ENCODE measurements at regions not wholly inside any gene's neighbourhood (a gene's known extent, or its start where the extent isn't known, plus 50 kb on each side); places are given as distances from the start of the nearest gene placed in this dataset.

GRCh38 chr2:51718881-51719280 lies 686.9 kb upstream of the NRXN1 start:
- H3K27ac Mint-ChIP-seq, result no peak overlapping the region
- no peak for DNase-seq
- no peak overlapping the region for H3K4me3 Mint-ChIP-seq
- H3K4me1 Mint-ChIP-seq (ENCODE audit: low read depth), result peaks cover 40% of the 10 kb centered on the region
- H3K27me3 Mint-ChIP-seq (ENCODE audit: insufficient read depth), result no peaks in the 10 kb centered on the region
- peaks cover 12% of the 10 kb centered on the region for H3K9me3 Mint-ChIP-seq
- peaks cover 4% of the 10 kb centered on the region; the same call in 1 of the 2 replicates for H3K36me3 Mint-ChIP-seq (ENCODE audit: low read depth)
- TF ChIP-seq, protein P1, sequence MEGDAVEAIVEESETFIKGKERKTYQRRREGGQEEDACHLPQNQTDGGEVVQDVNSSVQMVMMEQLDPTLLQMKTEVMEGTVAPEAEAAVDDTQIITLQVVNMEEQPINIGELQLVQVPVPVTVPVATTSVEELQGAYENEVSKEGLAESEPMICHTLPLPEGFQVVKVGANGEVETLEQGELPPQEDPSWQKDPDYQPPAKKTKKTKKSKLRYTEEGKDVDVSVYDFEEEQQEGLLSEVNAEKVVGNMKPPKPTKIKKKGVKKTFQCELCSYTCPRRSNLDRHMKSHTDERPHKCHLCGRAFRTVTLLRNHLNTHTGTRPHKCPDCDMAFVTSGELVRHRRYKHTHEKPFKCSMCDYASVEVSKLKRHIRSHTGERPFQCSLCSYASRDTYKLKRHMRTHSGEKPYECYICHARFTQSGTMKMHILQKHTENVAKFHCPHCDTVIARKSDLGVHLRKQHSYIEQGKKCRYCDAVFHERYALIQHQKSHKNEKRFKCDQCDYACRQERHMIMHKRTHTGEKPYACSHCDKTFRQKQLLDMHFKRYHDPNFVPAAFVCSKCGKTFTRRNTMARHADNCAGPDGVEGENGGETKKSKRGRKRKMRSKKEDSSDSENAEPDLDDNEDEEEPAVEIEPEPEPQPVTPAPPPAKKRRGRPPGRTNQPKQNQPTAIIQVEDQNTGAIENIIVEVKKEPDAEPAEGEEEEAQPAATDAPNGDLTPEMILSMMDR (IDR thresholded peaks at IDR 0.05), result no peak

GRCh38 chr2:51717312-51717711 lies 685.4 kb upstream of the NRXN1 start:
- Mint-ChIP-seq H3K4me3 (no peak overlapping the region; the same call in 1 of the 2 replicates), H3K9me3 (peaks cover 21% of the 10 kb centered on the region), H3K27ac (peak overlapping the region; percentile 16; the same call in 1 of the 2 replicates), H3K36me3 (ENCODE audit: low read depth) (peaks cover 10% of the 10 kb centered on the region), H3K27me3 (ENCODE audit: insufficient read depth) (no peaks in the 10 kb centered on the region), H3K4me1 (ENCODE audit: low read depth) (peaks cover 27% of the 10 kb centered on the region)
- DNase-seq, result peak; percentile 74
- TF ChIP-seq, protein P1 (IDR thresholded peaks at IDR 0.05), result no peak

DNA sequence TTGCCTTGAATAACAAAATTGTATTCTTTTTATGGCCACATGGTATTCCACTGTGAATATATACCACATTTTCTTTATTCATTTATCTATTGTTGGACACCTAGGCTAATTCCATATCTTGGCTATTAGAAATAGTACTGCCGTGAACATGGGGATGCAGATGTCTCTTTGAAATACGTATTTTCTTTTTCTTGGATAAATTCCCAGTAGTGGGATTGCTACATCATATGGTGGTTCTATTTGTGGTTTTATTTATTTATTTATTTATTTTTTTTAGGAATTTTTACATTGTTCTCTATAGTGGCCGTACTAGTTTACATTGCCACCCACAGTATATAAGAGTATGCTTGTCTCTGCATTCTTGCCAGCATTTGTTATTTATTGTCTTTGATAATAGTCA lies 679.8 kb upstream of the NRXN1 start:
- no peaks in the 10 kb centered on the region for H3K27me3 Mint-ChIP-seq (ENCODE audit: insufficient read depth)
- no peak overlapping the region for H3K4me3 Mint-ChIP-seq
- peaks cover 10% of the 10 kb centered on the region; the same call in 1 of the 2 replicates for H3K4me1 Mint-ChIP-seq (ENCODE audit: low read depth)
- H3K36me3 Mint-ChIP-seq (ENCODE audit: low read depth), result peaks cover 10% of the 10 kb centered on the region
- no peak overlapping the region for H3K27ac Mint-ChIP-seq
- TF ChIP-seq, protein P1 (IDR thresholded peaks at IDR 0.05), result no peak
- H3K9me3 Mint-ChIP-seq, result peaks cover 28% of the 10 kb centered on the region
- no peak for DNase-seq

DNA sequence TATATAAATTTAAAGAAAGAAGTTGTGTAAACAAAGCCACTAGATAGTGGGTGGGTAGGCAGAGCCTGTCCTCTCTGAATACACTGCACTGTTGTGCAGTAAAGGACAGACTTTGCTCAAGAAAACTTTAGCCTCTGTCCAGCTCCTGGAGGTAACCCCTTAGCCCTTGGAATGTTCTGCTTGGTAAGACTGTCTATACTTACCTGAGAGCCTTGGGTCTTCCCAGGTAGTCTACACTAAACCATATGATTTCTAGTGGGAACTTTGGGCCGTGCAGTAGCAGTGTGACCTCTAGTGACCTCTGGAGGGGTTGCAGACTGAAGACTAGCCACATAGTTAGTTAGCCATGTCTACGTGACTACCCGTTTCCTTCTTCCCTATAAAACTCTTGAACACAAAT lies 678.3 kb upstream of the NRXN1 start:
- Mint-ChIP-seq H3K27me3 (ENCODE audit: insufficient read depth) (no peaks in the 10 kb centered on the region), H3K4me3 (no peak overlapping the region), H3K4me1 (ENCODE audit: low read depth) (peaks cover 8% of the 10 kb centered on the region; the same call in 1 of the 2 replicates), H3K9me3 (peaks cover 24% of the 10 kb centered on the region), H3K27ac (no peak overlapping the region), H3K36me3 (ENCODE audit: low read depth) (peaks cover 7% of the 10 kb centered on the region)
- no peak for DNase-seq
- TF ChIP-seq, protein P1 (IDR thresholded peaks at IDR 0.05), result no peak; the same call in 1 of the 2 replicates

DNA sequence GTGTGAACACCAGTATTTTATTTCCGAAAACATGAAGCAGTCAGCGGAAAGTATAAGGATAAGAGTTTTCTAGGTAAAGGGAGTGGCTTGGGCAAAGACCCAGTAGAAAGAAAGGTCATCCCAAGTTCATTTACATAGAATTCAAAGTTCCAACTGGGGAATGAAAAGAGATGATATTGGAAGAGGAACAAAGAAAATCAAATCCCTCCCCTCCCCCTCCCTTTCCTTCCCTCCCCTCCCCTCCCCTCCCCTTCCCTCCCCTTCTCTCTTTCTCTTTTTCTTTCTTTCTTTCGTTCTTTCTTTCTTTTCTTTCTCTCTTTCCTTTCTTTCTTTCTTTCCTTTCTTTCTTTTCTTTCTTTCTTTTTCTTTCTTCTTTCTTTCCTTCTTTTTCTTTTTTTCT lies 675.7 kb upstream of the NRXN1 start:
- TF ChIP-seq, protein P1 (IDR thresholded peaks at IDR 0.05), result no peak
- Mint-ChIP-seq H3K27ac (no peak overlapping the region), H3K4me3 (no peak overlapping the region), H3K36me3 (ENCODE audit: low read depth) (no peaks in the 10 kb centered on the region), H3K9me3 (peaks cover 7% of the 10 kb centered on the region; the same call in 1 of the 2 replicates), H3K27me3 (ENCODE audit: insufficient read depth) (no peaks in the 10 kb centered on the region), H3K4me1 (ENCODE audit: low read depth) (peaks cover 8% of the 10 kb centered on the region; the same call in 1 of the 2 replicates)
- DNase-seq, result no peak

DNA sequence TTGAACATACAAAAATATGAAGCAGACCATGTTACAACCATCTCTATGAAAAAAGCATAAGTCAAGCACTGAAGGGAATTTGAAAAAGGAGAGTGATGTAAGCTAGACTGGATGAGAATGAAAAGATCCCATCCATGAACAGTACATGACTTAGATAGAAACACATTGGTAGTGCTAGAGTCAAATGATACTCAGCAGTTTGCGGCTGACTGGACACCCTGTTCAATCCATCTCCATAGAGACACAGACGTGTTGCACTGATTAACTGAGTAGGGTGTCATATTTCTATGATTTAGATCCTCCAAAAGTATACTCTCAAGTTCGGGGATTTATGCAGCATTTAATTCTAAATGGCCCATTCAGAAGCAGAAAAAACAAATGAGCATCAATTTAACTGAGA lies 674.3 kb upstream of the NRXN1 start:
- H3K27ac Mint-ChIP-seq, result no peak overlapping the region
- H3K9me3 Mint-ChIP-seq, result peaks cover 7% of the 10 kb centered on the region; the same call in 1 of the 2 replicates
- TF ChIP-seq, protein P1 (IDR thresholded peaks at IDR 0.05), result no peak
- peaks cover 8% of the 10 kb centered on the region; the same call in 1 of the 2 replicates for H3K4me1 Mint-ChIP-seq (ENCODE audit: low read depth)
- no peaks in the 10 kb centered on the region for H3K27me3 Mint-ChIP-seq (ENCODE audit: insufficient read depth)
- H3K36me3 Mint-ChIP-seq (ENCODE audit: low read depth), result no peaks in the 10 kb centered on the region
- DNase-seq, result no peak
- H3K4me3 Mint-ChIP-seq, result no peak overlapping the region

All from HFFc6 (cell line).